ENCODE measurements at regions not wholly inside any gene's neighbourhood (a gene's known extent, or its start where the extent isn't known, plus 50 kb on each side); places are given as distances from the start of the nearest gene placed in this dataset.

DNA sequence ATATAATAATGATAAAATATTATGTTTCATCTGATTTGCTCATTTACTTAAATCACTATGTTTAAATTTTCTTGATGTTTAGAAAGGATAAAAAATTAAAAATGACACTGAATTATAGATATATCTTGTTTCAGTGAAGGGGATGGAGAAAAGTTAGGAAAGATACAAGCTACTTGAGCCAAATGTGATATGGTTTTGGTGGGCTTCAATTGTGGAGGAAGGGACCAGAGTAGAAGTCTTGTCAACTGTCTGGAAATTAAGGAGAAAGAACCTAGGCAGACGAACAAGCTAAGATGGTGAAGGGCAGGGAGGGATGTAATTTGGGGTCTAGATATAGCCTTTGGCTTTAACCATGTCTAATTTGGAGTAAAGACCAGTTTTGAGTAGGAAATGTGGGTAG is 186.4 kb upstream of the MMS22L start:
- TF ChIP-seq CTCF (conservative IDR thresholded peaks at IDR 0.05; ENCODE audit: low read length) (no peak), EZH2phosphoT487 (IDR thresholded peaks at IDR 0.05; ENCODE audit: borderline replicate concordance) (no peak)
